NCI-H1694 treated with DMSO at 0.1 percent for 48 hours (cell line): ENCODE measurements at regions not wholly inside any gene's neighbourhood (a gene's known extent, or its start where the extent isn't known, plus 50 kb on each side); places are given as distances from the start of the nearest gene placed in this dataset.

ENCODE experiments used
- DNase-seq: peaks from one replicate; lab custom pipeline; 2025; lab: John Stamatoyannopoulos, UW

DNA sequence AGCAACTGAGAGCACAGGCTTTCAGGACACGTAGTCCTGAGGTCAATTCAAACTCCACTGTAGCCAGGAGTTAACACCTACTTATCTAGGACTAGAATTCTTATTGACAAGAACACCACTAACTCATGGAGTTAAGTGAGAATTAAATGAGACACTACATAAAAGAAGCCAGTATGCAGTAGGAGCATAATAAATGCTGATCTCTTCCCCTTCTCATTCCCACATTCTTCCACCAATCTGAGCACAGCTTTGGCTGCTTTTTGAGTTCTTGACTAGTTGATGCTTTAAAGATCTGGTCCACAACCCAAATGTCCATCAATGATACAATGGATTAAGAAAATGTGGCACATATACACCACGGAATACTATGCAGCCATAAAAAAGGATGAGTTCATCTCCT, 55.2 kb downstream of the TTC32 start:
- DNase-seq, result no peak

DNA sequence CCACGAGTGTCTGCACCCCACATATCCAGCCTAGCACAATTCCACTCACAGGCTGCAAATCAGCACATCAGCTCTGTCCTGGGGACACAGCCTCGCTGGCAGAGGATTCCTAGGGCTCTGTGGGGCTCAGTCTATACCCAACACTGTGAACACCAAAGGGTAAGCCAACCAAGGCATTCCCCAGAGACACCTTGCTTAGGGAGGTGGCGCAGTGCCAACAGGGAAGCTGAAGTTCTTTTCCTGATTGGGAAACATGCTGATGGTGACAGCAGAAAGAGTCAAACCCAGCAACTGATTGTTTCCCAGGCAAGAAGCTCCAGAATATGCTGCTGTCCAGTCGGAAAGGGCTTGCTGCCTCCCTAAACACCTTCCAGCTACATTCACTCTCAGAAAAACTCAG, 55.8 kb downstream of the TTC32 start:
- no peak for DNase-seq

DNA sequence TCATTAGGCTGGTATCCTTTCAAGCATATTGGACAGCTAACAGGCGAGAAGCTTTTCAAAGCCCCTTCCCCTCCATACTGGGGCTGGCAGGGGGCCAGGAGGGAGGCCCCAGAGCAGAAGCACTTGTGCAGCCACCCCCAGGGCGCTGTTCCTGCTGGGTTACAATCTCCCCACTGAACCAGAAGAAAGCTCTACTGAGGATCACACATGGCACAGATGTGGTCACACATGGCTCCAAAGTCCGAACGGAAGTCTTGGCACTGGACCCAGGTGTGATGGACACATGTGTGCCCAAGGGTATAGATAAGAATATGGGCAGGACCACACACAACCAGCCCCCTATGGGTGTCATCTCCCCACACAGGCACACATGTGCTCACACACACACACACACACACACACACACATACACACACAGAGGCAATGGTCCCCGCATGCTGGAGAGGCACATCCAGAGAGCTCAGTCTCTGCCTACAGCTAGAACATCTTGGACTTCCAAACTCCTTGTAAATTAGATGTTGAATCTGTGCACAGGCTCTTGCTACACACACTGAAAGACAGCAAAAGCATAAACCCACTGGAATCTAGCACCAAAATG, 56.4 kb downstream of the TTC32 start:
- no peak for DNase-seq

DNA sequence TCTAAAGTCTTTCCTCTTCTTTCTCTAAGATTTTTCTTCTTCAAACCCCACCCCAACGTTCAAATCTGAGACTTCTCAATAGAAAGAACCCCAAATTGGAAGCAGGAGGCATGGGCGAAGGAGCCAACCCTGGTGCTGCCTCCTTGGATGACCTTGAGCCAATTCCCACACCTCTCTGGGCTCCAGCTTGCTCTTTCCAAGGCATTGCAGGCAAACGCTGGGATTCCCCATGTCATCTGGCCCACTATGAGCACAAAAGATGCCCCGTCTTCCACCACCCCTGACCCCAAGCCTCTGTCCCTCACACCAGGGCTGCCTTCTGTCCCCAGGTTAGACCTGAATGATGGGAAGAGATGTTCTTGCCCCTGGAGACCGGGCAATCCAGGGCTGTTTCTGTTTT, 57.0 kb downstream of the TTC32 start:
- DNase-seq, result no peak

DNA sequence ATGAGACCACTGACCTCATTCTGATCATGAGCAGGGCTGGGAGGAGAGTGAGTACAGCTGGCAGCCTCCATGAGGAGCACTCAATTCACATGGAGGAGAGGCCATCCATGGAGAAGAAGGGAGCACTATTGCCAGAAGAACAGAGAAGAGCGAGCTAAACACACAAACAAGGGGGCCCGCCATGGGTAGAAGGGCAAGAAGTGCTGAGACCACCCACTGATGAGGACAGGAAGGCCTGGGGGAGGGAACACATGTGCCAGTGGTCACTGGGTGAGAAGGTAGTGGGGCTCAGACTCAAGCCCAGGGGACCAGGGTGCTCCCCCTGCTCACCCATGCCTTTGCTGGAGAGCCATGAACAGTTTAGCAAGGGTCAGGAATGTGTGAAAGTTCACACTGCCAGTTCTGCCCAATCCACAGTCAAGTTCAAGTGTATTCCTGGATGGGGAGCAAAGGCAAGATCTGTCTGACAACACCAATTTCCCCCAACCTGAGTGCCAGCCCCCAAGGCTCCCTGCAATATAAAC, 57.7 kb downstream of the TTC32 start:
- DNase-seq, result no peak

DNA sequence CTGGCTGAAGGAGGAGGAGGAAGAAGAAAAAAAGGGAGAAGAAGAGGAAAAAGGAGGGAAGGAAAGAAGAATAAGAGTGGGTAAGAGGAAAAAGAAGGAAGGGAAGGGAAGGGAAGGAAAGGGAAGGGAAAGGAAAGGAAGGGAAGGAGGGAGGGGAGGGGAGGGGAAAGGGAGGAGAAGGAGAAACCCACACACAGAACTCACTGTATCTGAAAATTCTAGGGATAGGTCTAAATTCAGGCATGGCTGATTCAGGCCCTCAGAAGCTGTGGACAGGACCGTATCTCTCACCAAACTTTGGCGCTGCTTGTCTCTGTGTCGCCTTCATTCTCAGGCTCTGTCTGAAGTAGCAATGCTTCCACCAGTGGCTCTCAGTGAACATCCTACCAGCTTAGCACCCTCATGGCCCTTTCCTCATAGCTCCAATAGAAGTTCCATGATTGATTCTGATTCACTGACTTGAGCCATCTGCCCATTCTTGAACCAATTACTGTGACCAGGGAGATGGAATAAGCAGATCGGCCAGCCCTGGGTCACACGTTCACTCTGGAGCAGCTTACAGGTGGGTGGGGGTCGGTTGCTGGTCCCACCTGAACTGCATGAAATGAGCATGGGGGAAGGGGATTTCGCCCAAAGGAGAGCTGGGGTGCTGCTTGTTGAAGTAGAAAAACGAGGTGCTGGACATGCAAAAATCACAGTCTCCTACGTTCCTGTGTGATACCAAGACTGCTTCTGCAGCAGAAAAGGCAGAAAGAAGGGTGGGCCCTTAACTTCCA, 59.7 kb downstream of the TTC32 start:
- no peak for DNase-seq

DNA sequence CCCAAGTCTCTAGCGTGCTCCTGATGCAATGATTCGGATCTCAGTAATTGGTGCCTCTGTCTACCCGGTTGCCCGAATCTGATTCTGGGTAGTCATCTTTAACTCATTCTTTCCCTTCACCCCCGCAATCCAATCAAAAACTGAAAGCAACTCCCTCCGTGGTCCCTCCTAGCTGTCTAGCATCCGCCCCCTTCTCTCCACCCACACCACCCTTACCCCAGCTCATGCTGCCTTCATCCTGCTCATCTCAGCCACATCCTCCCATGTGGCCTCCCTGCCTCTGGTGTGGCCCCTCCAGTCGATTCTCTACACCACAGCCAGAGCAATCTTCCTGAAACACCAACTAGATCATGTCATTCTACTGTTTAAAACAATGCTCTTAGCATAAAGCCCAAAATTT, 62.3 kb downstream of the TTC32 start:
- DNase-seq, result no peak

DNA sequence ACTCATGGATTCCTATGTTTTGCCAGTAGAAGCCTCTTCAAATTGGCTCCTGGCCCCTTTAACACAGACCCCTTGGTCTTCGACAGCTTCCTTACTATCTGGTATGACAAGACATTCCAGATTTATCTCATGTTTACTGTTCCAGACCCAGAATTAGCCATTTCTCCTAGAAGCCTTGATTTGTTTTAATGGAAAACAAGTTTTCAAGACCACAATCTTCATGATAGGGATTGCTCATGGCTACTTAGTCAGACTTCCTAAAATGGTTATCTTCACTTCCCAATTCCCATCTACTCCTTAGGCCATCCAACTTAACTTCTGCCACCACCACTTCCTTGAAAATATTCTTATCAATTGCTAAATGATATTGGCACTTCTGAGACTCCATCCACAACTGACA, 63.2 kb downstream of the TTC32 start:
- DNase-seq, result no peak

DNA sequence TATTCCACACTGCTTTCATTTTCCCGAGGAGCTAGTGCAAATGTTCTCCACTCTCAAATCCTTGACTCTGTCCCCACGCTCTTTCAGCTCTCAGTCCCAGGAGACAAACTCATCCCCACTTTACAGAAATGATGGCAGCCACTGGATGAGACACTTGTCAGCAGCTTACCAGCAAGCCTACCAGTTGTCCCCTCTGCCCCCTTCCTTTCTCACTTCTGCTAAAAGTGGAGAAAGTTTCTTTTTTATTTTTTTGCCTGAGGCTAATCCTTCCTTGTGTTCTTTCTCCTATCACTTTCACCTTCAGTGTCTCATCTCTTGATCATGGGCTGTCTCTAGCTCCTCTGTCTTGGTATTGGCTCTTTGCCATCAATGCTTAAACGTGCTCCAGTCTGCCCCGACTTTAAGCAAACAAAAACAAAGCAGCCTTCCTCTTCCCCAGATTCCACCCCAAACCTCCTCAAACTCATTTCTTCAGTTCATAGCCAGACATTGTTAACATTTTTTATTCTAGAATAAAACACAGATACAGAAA, 64.5 kb downstream of the TTC32 start:
- no peak for DNase-seq

DNA sequence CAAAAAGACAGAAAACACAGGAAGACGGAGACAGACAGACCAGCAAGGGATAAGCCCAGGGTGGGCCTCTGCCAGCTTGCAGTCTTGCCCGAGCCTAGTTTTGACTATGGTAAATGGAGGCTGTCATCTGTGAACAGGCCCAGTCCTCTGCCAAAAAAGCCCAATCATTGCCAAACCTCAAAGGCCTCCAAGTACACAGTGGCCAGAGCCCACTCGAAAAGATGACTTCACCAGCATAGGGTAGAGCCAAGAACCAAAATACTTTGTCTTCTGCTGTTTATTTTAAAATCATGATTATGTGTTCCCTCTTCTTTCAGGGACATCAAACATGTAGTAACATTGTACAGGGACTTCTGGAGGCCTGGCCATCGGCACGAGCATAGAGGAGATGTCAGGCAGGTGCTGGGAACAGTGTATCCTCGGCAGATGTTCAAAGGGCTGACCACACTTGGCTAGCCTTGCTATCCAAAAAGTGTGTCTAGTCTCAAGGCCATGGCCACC, 66.0 kb downstream of the TTC32 start:
- no peak for DNase-seq

DNA sequence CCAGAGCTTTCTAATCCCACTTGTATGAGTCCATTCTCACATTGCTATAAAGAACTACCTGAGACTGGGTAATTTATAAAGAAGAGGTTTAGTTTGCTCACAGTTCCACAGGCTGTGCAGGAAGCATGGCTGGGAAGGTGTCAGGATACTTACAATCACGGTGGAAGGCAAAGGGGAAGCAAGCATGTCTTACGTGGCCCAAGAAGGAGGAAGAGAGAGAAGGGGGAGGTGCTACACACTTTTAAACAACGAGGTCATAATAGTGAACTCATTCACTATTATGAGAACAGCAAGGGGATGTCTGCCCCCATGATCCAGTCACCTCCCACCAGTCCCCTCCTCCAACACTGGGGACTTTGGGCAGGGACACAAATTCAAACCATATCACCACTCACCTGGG, 67.8 kb downstream of the TTC32 start:
- no peak for DNase-seq

DNA sequence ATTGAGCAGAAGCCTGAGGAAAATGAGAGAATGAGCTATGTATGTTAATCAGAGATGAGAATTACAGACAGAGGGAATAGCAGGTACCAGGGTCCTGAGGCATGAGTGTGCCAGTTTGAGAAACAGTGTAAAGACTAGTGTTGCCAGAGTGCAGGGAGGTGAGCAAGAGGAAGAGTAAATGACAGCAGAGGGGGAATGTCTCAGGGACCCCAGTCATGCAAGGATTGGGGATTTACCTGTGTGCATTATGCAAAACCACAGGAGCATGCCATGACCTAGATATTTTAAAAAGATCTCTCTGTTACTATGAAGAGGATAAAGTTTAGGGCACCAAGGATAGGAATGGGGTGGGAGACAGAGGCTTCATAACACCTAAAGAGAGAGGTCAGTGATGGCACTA, 72.1 kb downstream of the TTC32 start:
- no peak for DNase-seq

DNA sequence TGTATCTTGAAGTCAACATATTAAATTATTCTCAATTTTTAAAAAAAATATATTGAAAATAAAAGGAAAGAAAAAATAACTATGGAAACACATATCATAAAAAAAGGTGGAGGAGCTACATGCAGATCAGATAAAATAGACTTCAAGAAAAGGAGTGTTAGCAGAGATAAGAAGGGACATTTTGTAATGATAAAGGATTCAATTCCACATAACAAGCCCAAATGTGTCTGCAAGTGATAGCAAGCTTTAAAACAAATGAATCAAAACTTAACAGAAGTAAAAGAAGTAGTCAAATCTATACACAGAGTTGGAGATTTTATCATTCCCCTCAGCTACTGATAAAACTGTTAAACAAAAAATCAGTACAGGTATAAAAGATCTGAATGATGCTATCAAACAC, 74.9 kb downstream of the TTC32 start:
- no peak for DNase-seq

DNA sequence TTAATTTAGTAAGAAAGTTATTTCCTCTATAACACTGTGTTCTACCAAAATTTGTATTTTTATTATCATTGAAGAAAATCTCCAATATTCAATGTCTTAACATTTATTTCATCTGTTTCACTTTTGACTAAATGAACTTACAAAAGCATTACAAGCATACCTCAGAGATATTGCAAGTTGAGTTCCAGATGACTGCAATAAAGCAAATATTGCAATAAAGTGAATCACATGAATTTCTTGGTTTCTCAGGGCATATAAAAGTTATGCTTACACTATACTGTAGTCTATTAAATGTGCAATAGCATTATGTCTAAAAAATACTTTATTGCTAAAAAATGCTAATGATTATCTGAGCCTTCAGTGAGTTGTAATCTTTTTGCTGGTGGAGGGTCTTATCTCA, 78.3 kb downstream of the TTC32 start:
- DNase-seq, result no peak

DNA sequence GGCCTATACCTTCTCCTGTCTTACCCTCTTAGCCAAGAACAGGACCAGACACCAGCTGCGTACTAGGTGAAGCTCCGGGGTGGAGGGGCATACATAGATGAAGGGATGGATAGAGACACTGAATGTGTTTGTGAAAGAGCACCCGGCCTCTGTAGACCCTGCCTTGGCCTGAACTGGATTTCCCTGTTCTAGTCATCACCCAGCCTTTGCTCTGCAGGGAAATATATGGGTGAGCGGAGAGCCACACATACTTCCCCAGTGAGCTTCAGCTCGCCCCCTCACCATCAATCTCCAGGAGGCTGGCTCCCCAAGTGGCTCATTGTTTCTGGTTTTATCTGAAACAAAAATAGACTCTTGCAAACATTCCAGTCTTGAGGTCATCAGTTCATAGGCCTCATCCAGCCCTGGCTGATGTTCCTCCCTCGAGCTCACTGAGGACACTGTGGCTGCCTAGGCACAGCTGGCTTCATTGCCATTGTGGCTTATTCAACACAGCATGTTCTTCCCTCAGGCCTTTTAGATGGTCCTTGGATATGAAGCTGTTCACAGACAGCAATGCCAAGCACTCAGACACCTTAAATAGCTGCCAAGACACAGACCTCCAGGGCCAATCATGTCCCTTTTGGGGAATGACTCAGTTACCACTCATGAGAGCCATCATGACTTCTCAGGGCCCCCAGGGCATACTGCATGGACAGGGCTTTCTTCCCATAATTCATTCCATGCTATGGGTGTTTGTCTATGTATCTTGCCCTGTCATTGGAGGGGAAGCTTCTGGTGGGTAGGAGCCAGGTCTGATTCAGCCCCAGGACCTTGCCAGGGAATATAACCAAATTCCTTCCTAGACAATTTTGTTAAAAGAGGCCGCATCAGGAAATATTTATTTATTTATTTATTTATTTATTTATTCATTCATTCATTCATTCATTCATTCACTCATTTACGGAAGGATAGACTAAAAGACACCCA, 82.4 kb downstream of the TTC32 start:
- no peak for DNase-seq

DNA sequence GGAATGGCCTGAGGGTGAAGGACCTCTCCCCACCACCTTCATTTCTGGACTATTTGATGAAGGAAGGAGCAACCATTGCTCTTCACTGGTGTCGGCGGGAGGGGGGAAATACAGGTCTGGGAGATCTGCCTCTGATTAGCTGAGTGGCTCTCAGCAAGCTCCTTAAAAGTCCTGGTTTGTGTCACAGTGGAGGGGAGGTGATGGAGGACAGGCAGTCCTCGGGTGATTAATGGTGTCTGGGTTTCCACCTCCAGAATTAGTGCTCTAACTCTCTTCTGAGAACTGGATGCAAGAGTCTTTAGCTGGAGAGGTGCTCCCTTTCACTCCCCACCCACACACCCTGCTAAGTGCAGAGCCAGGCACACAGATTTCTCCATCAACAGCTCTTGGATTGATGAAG, 83.2 kb downstream of the TTC32 start:
- DNase-seq, result no peak

DNA sequence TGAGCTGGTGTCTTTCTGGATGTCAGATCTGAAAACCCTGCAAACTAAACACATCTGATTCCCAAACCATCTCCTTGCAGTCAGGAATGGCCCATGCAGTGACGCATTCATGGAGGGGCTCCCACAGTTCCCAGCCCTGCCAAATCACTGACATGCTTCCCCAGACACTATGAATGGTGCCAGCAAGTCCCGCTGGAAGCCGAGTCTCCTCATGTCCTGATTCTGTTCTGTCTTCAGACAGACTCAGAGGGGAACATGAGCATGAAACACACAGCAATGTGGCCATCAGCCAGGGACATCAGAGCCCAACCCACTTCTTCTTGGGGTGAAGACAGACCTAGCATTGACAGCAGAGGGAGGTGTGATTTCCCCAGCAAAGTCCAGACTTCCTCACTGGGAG, 83.7 kb downstream of the TTC32 start:
- no peak for DNase-seq

DNA sequence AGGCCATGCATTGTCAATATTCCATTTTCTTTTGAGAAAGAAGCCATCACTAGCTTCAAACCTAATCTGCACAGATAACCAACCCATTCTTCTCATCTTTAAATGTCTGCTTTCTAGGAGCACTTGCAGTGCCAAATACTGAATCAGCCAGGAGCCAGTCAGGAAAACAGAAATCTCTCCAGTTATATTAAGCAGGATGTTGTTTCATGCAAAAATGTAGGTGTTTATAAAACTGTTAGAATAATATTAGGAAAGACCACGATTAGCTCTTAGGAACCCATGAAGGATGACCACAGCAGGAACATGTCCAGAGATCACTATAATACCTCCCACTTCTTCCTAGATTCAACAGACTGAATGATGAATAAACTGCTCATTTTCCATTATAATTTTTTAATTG, 86.0 kb downstream of the TTC32 start:
- no peak for DNase-seq

DNA sequence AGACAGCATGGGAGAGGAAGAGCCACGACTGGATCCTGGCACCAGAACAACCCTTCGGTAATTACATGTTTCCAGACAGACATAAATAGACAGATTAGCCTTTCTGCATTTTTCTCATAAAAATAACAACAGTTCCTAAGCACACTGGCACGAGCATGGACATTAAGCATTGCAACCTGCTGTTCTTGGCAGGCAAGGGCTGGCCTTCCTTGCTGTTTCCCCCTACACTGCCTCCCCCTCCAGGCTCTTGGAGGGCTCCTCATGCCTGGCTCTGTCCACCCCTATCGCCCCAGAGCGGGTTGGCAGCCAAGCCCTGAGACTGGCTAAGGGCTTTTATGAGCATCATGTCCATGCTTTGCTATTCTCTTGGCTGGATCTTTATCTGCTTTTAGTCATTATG, 89.6 kb downstream of the TTC32 start:
- DNase-seq, result peak; percentile 72

DNA sequence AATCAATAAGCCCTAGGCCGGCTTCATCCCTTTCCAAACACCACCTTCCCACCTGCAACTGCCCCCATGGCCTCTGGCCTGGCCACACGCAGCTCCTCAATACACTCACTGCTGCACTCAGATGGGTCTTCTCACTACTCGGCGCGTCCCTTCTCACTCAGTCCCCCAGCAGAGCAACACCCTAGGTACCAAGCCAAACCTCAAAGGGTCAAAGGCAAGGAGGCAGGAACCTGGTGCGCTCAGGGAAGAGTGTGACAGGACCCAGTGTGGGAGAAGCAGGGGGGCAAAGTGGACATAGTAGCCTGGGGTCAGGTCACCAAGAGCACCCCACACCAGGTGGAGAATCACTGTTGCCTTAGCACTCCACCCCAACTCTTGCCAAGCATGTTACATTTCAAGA, 90.6 kb downstream of the TTC32 start:
- DNase-seq, result no peak

DNA sequence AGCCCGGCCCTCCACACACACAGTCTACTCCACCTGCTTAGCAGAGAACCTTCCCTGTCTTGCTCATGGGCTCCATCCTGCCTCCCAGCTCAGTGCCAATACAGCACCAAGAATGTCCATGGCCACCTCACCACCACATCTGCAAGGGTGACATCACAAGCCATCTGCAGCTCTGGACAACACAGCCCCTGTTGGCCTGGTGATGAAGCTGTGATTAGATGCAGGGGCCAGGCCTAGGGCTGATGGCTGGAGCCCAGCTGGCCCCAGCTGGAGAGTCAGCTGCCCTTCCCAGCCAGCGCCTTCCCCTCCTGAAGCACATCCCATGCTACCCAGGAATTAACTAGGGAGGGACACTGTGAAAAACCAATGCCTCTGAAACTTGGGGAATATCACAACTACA, 91.1 kb downstream of the TTC32 start:
- DNase-seq, result no peak

DNA sequence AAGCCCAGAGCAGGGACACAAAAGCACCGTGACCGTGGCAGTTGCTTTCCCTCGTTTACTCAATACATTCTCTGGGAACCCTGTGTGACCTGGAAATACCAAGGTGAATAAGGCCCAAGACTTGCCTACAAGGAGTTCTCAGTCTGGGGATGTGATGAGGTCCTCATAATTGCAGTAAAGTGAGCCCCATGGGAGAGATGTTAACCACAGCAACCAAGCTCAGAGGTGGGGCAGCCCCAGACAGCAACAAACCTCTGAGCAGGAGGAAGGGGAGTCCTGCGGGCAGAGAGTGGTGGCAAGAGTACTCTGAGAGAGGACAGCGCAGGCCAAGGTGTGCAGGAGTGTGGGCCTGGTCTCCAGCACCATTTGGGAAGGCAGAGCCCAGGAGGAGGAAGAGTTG, 91.6 kb downstream of the TTC32 start:
- no peak for DNase-seq
